CD8-positive, alpha-beta memory T cell (primary cell): ENCODE measurements at regions not wholly inside any gene's neighbourhood (a gene's known extent, or its start where the extent isn't known, plus 50 kb on each side); places are given as distances from the start of the nearest gene placed in this dataset.
A peak's percentile ranks its signal among the peaks of the same experiment; 100 is the strongest.

ENCODE experiments used
- CTCF ChIA-PET: fragments of 350-600 bp; sonication (Branson Sonifier 250); formaldehyde crosslinking; loops from one replicate; lab custom pipeline; 2021; ENCODE audit warnings: antibody characterized with exemption; lab: Charles Lee
- POLR2A ChIA-PET: fragments of 350-600 bp; sonication (Branson Sonifier 250); formaldehyde crosslinking; loops from one replicate; lab custom pipeline; 2021; ENCODE audit warnings: antibody characterized with exemption; lab: Charles Lee
- DNase-seq, 5 donors: peaks; one replicate each; pipeline versions ENCODE4 v3.0.0 to v3.0.0-alpha.2; 2020 to 2022; ENCODE audit warnings: mixed read lengths in 1 of 5
- H3K27ac ChIP-seq: one replicate; pipeline ENCODE4 v1.7.0; 2013; ENCODE audit warnings: low read depth, mild to moderate bottlenecking, low read length, moderate library complexity
- H3K27me3 ChIP-seq: 2 replicates; pipeline ENCODE4 v1.7.0; 2013; ENCODE audit warnings: low read length, mild to moderate bottlenecking; ENCODE audit not compliant: insufficient read depth, poor library complexity, severe bottlenecking
- H3K36me3 ChIP-seq: 2 replicates; pipeline ENCODE4 v1.7.0; 2013; ENCODE audit warnings: mild to moderate bottlenecking, low read length, moderate library complexity; ENCODE audit not compliant: insufficient read depth
- H3K4me1 ChIP-seq: 2 replicates; pipeline ENCODE4 v1.7.0; 2013; ENCODE audit warnings: mild to moderate bottlenecking, low read length, moderate library complexity; ENCODE audit not compliant: insufficient read depth
- H3K4me3 ChIP-seq: 2 replicates; pipeline ENCODE4 v1.7.0; 2013; ENCODE audit warnings: mild to moderate bottlenecking, low read length
- H3K9me3 ChIP-seq: 2 replicates; pipeline ENCODE4 v1.7.0; 2013; ENCODE audit warnings: mild to moderate bottlenecking, low read length
- H3K27ac Mint-ChIP-seq, 8 donors: one replicate each; pipeline ENCODE4 v1.8.0; 2020 to 2021; ENCODE audit warnings: mixed read lengths in 8 of 8, mild to moderate bottlenecking in 6 of 8, inconsistent platforms in 3 of 8, moderate library complexity in 3 of 8
- H3K27me3 Mint-ChIP-seq, 2 donors: one replicate each; pipeline ENCODE4 v1.8.0; 2020 to 2021; ENCODE audit warnings: mixed read lengths in 2 of 2, mild to moderate bottlenecking in 1 of 2, moderate library complexity in 1 of 2
- H3K36me3 Mint-ChIP-seq, 3 donors: one replicate each; pipeline ENCODE4 v1.8.0; 2020 to 2021; ENCODE audit warnings: mixed read lengths in 3 of 3, inconsistent platforms in 1 of 3, mild to moderate bottlenecking in 1 of 3
- H3K4me1 Mint-ChIP-seq, 3 donors: one replicate each; pipeline ENCODE4 v1.8.0; 2020 to 2021; ENCODE audit warnings: mixed read lengths in 3 of 3, inconsistent platforms in 1 of 3, mild to moderate bottlenecking in 1 of 3
- H3K4me3 Mint-ChIP-seq, 7 donors: one replicate each; pipeline ENCODE4 v1.8.0; 2020 to 2021; ENCODE audit warnings: mixed read lengths in 7 of 7, mild to moderate bottlenecking in 6 of 7, moderate library complexity in 4 of 7, inconsistent platforms in 2 of 7
- H3K9me3 Mint-ChIP-seq, 5 donors: one replicate each; pipeline ENCODE4 v1.8.0; 2020 to 2022; ENCODE audit warnings: mixed read lengths in 5 of 5, mild to moderate bottlenecking in 3 of 5, moderate library complexity in 2 of 5, inconsistent platforms in 1 of 5

DNA sequence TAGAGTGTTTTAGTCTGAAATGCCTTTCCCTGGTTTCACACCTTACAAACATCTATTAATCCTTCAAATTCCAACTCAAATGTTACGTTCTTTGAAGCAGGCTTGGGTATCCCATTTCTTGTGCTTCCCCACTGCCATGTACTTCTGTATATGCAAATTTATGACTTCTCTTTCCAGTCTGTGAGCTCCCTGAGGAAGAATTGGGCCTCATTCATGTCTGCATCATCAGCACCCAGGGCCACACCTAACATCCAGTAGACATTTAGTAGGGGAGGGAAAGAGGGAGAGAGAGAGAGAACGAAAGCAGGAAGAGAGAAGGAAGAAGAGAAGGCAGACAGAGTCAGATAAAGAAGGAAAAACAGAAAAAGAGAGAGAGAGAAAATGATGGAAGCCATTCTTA is 53.3 kb upstream of the KY start:
- H3K27ac ChIP-seq, result no peak overlapping the region
- H3K27me3 Mint-ChIP-seq, result peaks cover 4 to 8% of the 10 kb centered on the region in 2 donors
- no peaks in the 10 kb centered on the region for H3K9me3 ChIP-seq
- no peaks in the 10 kb centered on the region for H3K36me3 Mint-ChIP-seq
- DNase-seq, result no peak
- H3K4me1 ChIP-seq, result no peaks in the 10 kb centered on the region
- ChIA-PET POLR2A (no interaction called here), CTCF (no interaction called here)
- no peaks in the 10 kb centered on the region for H3K27me3 ChIP-seq
- H3K9me3 Mint-ChIP-seq, result peaks cover 0 to 2% (median 0%) of the 10 kb centered on the region in 5 donors
- H3K4me1 Mint-ChIP-seq, result no peaks in the 10 kb centered on the region
- H3K4me3 ChIP-seq, result no peak overlapping the region
- H3K27ac Mint-ChIP-seq, result no peak overlapping the region
- H3K4me3 Mint-ChIP-seq, result peak overlapping the region in 1 of 7 donors; percentile 65
- no peaks in the 10 kb centered on the region for H3K36me3 ChIP-seq

DNA sequence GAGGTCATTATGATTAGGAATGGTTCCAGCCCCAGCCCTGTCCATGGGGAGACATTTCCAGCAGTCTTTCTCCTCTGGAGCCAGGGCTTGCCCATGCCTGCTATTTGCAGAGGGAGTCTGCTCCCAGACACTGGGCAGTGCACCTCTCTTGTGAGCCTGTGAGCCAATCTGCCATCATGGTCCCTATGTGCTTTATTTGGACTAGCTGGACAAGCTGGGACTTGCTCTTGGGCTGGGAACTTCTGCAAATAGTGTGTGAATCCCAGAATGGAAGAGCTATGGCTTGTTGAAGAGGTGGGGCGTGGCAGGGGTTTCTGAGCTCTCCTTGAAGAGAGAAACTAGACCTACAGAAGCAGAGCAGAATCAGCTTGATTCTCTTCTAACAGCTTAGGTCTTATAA is 53.7 kb upstream of the KY start:
- no peaks in the 10 kb centered on the region for H3K27me3 ChIP-seq
- Mint-ChIP-seq H3K9me3 (peaks cover 0 to 2% (median 0%) of the 10 kb centered on the region in 5 donors), H3K27ac (no peak overlapping the region), H3K27me3 (peaks cover 4 to 7% of the 10 kb centered on the region in 2 donors), H3K36me3 (no peaks in the 10 kb centered on the region), H3K4me3 (no peak overlapping the region), H3K4me1 (no peaks in the 10 kb centered on the region)
- no peaks in the 10 kb centered on the region for H3K9me3 ChIP-seq
- H3K27ac ChIP-seq, result no peak overlapping the region
- CTCF ChIA-PET, result no interaction called here
- no peak for DNase-seq
- POLR2A ChIA-PET, result no interaction called here
- H3K4me3 ChIP-seq, result no peak overlapping the region
- H3K36me3 ChIP-seq, result no peaks in the 10 kb centered on the region
- no peaks in the 10 kb centered on the region for H3K4me1 ChIP-seq

DNA sequence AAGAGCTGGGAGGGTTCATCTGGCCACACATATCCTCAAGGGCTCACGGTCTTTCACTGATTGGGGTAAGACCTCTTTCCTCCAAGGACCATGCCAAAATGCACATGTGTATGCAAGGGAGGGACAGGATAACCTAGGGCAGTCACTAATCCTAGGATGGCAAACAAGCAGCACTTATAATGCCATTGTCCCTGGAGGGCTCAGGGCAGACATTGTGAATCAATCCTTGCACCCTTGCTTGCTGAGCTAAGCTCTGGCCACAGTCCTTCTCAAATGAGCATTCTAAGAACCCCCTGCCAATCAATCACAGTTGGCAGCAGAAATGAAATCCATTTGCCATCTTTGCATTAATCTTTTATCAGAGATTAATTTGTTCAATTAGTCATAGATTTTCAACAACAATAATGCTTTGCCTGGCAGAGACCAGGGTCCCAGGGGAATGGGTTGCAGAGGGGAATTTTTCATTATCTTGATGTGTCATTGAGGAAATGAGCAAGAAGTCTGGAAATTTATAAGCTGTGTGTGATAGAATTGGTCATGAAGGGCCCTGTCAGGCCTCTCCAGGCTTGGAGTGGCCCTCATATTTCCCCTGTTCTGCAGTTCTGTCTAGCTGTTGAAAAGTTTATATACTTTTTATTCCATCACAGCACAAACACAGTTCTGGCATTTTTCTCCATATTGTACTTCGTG is 57.2 kb upstream of the KY start:
- ChIA-PET CTCF (no interaction called here), POLR2A (no interaction called here)
- no peaks in the 10 kb centered on the region for H3K36me3 Mint-ChIP-seq
- Histone ChIP-seq H3K36me3 (no peaks in the 10 kb centered on the region), H3K27me3 (no peaks in the 10 kb centered on the region), H3K4me1 (no peaks in the 10 kb centered on the region), H3K27ac (no peak overlapping the region), H3K9me3 (no peaks in the 10 kb centered on the region), H3K4me3 (no peak overlapping the region)
- no peaks in the 10 kb centered on the region for H3K4me1 Mint-ChIP-seq
- H3K27me3 Mint-ChIP-seq, result peaks cover 0 to 5% of the 10 kb centered on the region in 2 donors
- H3K27ac Mint-ChIP-seq, result no peak overlapping the region
- DNase-seq, result no peak
- peaks cover 0 to 2% (median 0%) of the 10 kb centered on the region in 5 donors for H3K9me3 Mint-ChIP-seq
- no peak overlapping the region for H3K4me3 Mint-ChIP-seq

DNA sequence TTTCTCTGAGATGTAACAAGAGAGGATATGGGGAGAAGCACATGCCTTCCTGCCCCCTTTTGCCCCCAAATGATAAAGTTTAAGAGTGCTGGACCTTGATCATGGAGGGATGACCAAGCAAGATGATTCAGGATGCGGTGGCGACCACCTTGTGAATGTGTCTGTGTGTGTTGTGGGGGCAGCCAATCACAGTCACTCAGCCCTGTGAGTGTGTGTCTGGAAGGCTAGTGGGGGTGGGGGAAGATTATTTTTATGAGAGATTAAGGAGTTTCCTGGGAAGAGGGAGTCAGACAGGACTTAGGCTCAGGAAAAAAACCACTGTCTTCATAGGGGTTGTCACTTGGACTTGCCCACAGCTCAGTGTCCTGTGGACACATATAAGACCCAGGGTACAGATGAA is 57.8 kb upstream of the KY start:
- Mint-ChIP-seq H3K9me3 (peaks cover 0 to 2% (median 0%) of the 10 kb centered on the region in 5 donors), H3K4me1 (no peaks in the 10 kb centered on the region), H3K27ac (no peak overlapping the region), H3K27me3 (peaks cover 0 to 5% of the 10 kb centered on the region in 2 donors), H3K4me3 (no peak overlapping the region), H3K36me3 (no peaks in the 10 kb centered on the region)
- Histone ChIP-seq H3K27me3 (no peaks in the 10 kb centered on the region), H3K4me1 (no peaks in the 10 kb centered on the region), H3K36me3 (no peaks in the 10 kb centered on the region), H3K4me3 (no peak overlapping the region), H3K27ac (no peak overlapping the region), H3K9me3 (no peaks in the 10 kb centered on the region)
- no peak for DNase-seq
- POLR2A ChIA-PET, result no interaction called here
- CTCF ChIA-PET, result no interaction called here

DNA sequence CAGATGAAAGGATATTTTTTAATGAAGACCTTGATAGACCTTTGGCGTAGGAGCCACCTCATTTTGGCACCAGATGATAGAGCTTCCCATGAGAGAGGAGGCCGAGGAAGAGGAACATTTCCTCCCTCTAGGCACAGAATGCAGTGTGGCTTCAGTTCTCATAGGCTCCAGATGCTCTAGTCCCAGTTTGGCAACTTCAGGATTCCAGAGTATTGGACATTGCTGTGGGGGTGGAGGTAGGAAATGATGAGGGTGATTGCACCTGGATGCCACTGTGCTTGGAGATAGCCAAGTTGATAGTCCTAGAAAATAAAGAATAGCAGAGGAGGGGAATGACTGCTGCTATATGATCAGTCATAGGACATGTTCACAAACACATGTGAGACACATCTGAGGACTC is 58.3 kb upstream of the KY start:
- Mint-ChIP-seq H3K27me3 (peaks cover 0 to 5% of the 10 kb centered on the region in 2 donors), H3K4me3 (no peak overlapping the region), H3K4me1 (no peaks in the 10 kb centered on the region)

DNA sequence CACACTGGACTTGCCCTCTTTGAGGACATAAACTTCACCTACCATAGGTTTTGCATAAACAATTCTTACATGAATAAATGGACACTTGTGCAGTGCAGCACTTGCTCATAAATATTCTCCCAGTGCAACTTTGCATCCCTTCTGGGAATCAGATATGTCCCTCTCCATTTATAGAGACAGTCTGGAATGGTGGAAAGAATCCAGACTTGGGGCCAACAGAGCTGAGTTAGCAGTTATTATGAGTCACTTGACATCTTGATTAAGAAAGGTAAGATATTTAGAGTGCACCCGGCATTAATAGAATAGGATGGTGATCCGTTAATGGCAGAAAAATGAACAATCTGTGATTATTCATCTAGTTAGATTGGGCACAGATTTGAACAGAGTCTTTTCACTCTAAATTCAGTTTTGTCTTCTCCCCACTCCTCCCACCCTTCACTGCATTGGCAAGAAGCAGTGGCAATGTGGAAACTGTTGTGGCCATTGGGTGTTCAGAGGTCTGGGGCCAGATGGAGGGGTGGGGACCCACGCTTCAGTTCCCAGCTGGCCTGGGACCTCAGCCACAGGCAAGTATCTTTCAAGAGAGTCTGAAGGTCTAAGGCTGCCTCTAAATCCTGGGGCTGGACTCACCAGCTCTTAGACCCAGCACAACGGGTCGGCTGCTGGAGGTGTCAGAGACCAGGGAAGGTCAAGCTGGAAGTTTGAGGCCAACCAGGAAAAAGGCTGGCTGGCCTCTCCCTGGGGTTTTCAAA is 58.9 kb upstream of the KY start:
- Histone ChIP-seq H3K27me3 (no peaks in the 10 kb centered on the region), H3K36me3 (no peaks in the 10 kb centered on the region), H3K4me1 (no peaks in the 10 kb centered on the region), H3K27ac (no peak overlapping the region), H3K9me3 (no peaks in the 10 kb centered on the region), H3K4me3 (no peak overlapping the region)
- Mint-ChIP-seq H3K27me3 (peaks cover 3 to 5% of the 10 kb centered on the region in 2 donors), H3K9me3 (no peaks in the 10 kb centered on the region), H3K4me3 (no peak overlapping the region), H3K36me3 (no peaks in the 10 kb centered on the region), H3K4me1 (no peaks in the 10 kb centered on the region), H3K27ac (no peak overlapping the region)
- no peak for DNase-seq
- ChIA-PET POLR2A (no interaction called here), CTCF (no interaction called here)

More for the DNA sequence above, 58.3 kb upstream of the KY start:
- POLR2A ChIA-PET, result no interaction called here
- H3K27ac Mint-ChIP-seq, result no peak overlapping the region
- Histone ChIP-seq H3K4me3 (no peak overlapping the region), H3K4me1 (no peaks in the 10 kb centered on the region), H3K27ac (no peak overlapping the region), H3K36me3 (no peaks in the 10 kb centered on the region), H3K27me3 (no peaks in the 10 kb centered on the region), H3K9me3 (no peaks in the 10 kb centered on the region)
- peaks cover 0 to 2% (median 0%) of the 10 kb centered on the region in 5 donors for H3K9me3 Mint-ChIP-seq
- DNase-seq, result no peak
- no peaks in the 10 kb centered on the region for H3K36me3 Mint-ChIP-seq
- CTCF ChIA-PET, result no interaction called here

DNA sequence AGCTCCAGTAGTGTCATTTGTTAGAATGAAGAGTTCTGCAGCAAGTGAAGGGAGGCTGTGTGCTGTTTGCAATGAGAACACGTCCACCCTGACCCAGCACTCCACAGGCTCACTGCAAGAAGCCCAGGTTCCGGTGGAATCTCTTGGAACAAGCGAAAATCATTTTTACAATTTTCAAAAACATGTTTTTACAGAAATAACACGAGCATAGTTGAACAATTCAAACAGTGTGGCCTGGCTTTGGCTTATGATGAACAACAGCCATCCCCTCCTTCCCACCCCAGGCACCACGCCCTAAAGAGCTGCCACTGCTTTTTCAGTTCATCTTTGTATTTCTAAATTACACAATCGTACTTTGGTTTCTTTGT is 59.5 kb upstream of the KY start:
- DNase-seq, result no peak
- Histone ChIP-seq H3K27me3 (no peaks in the 10 kb centered on the region), H3K4me3 (no peak overlapping the region), H3K4me1 (no peaks in the 10 kb centered on the region), H3K36me3 (no peaks in the 10 kb centered on the region), H3K27ac (no peak overlapping the region), H3K9me3 (no peaks in the 10 kb centered on the region)
- ChIA-PET CTCF (no interaction called here), POLR2A (no interaction called here)
- H3K9me3 Mint-ChIP-seq, result no peaks in the 10 kb centered on the region
- no peaks in the 10 kb centered on the region for H3K36me3 Mint-ChIP-seq
- no peak overlapping the region for H3K27ac Mint-ChIP-seq
- no peaks in the 10 kb centered on the region for H3K4me1 Mint-ChIP-seq
- no peak overlapping the region for H3K4me3 Mint-ChIP-seq
- peaks cover 3 to 5% of the 10 kb centered on the region in 2 donors for H3K27me3 Mint-ChIP-seq

DNA sequence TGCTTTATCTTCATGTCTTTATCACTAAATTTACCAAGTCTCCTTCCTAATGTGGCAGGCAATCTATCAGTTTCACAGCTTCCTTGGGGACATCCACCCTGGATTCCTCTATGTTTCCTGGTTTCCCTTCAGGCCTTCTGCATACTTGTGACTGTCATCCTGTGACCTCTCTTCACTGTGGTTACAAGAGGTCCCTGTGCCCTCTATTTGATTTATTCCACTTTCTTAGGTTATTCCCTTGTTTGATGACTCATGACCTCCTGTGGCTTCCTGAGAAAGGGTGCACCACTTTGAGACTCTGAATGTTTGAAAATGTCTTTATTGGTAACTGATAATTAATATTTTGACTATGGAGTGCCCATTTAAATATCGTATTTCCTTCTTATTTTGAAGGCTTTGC is 60.5 kb upstream of the KY start:
- H3K36me3 Mint-ChIP-seq, result no peaks in the 10 kb centered on the region
- no peak overlapping the region for H3K27ac Mint-ChIP-seq
- DNase-seq, result no peak
- Histone ChIP-seq H3K4me1 (no peaks in the 10 kb centered on the region), H3K27ac (no peak overlapping the region), H3K4me3 (no peak overlapping the region), H3K36me3 (no peaks in the 10 kb centered on the region), H3K27me3 (no peaks in the 10 kb centered on the region), H3K9me3 (no peaks in the 10 kb centered on the region)
- CTCF ChIA-PET, result no interaction called here
- no peaks in the 10 kb centered on the region for H3K4me1 Mint-ChIP-seq
- no peak overlapping the region for H3K4me3 Mint-ChIP-seq
- POLR2A ChIA-PET, result no interaction called here
- H3K9me3 Mint-ChIP-seq, result no peaks in the 10 kb centered on the region
- H3K27me3 Mint-ChIP-seq, result peaks cover 3 to 6% of the 10 kb centered on the region in 2 donors
